22Rv1 (cell line): ENCODE measurements at regions not wholly inside any gene's neighbourhood (a gene's known extent, or its start where the extent isn't known, plus 50 kb on each side); places are given as distances from the start of the nearest gene placed in this dataset.

Experiments
- H3K27ac ChIP-seq: fragments of 450-650 bp; 2 replicates; pipeline ENCODE4 v1.5.1; 2017
- ZFX ChIP-seq: fragments of 450-650 bp; IDR thresholded peaks from 2 replicates; pipeline ENCODE4 v1.6.1; 2017; ENCODE audit warnings: antibody characterized with exemption, borderline replicate concordance
- TF ChIP-seq, protein P1 (sequence below): fragments of 450-650 bp; IDR thresholded peaks from 2 replicates; pipeline ENCODE4 v1.5.1; 2017; ENCODE audit warnings: mild to moderate bottlenecking

DNA sequence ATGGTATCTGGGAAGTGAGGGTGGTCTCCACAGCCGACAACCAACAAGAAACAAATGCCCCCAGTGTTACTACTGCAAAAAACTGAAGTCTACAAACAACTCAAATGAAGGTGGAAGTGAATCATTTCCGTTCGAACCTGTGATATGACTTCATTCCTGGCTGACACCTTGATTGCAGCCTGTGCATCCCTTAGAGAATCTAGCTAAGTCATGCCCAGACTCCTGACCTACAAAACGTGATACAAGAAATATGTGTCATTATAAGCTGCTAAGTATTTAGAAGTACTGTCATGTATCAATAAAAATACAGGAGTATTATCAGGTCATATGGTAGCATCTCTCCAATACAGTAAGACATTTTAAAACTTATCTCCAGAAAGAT, 959.7 kb upstream of the LCORL start:
- TF ChIP-seq ZFX = no peak
- TF ChIP-seq, protein P1, sequence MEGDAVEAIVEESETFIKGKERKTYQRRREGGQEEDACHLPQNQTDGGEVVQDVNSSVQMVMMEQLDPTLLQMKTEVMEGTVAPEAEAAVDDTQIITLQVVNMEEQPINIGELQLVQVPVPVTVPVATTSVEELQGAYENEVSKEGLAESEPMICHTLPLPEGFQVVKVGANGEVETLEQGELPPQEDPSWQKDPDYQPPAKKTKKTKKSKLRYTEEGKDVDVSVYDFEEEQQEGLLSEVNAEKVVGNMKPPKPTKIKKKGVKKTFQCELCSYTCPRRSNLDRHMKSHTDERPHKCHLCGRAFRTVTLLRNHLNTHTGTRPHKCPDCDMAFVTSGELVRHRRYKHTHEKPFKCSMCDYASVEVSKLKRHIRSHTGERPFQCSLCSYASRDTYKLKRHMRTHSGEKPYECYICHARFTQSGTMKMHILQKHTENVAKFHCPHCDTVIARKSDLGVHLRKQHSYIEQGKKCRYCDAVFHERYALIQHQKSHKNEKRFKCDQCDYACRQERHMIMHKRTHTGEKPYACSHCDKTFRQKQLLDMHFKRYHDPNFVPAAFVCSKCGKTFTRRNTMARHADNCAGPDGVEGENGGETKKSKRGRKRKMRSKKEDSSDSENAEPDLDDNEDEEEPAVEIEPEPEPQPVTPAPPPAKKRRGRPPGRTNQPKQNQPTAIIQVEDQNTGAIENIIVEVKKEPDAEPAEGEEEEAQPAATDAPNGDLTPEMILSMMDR = no peak
- H3K27ac ChIP-seq = no peak overlapping the region

DNA sequence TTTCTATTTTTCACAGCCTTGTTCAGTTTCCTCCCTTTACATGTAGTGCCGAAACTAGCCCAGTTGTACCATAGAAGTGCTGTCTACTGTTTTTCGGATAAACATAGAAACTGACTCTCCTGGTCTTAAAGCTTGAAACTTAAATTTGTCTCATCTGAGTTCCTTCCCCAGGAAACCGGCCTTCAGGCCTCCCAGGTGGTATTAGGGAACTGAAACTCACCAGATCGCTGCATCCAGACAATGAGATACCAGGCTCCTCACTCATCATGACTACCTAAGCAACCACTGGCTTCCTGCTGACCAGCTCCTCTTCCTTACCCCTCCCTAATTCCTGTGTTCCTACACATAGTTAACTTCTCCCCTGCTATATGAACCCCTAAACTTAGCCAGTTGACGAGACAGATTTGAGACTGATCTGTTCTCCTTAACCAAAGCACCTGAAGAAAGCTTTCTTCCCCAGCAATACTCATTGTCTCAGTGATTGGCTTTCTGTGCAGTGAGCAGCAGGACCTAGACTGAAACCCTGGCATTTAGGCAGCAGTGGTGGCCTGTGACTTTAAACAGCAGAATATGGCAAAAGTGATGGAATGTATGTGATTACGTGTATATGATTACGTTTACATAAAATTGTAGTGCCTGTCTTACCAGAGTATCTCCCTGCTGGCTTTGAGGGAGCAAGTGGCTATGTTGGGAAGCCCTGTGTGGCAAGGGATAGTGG, 959.1 kb upstream of the LCORL start:
- TF ChIP-seq, protein P1 = no peak
- TF ChIP-seq ZFX = no peak
- no peak overlapping the region for H3K27ac ChIP-seq

DNA sequence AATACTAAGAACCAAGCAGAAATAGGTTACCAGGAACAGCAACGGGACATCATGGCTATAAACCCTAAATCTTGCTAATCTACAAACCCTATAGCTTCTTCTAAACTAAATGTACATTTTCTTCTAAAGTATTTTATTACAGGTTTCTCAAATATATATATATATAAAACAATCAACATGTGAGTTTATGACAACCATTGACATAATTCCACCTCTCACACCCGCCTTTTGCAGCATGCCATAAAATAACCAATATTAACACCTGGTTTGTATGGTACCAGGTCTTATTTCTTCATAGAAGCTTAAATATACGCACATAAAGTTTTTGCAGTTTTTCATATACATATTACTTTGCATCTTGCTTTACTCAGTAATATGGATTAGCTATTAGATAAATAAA, 955.3 kb upstream of the LCORL start:
- no peak for TF ChIP-seq ZFX
- TF ChIP-seq, protein P1 = no peak
- H3K27ac ChIP-seq = no peak overlapping the region

DNA sequence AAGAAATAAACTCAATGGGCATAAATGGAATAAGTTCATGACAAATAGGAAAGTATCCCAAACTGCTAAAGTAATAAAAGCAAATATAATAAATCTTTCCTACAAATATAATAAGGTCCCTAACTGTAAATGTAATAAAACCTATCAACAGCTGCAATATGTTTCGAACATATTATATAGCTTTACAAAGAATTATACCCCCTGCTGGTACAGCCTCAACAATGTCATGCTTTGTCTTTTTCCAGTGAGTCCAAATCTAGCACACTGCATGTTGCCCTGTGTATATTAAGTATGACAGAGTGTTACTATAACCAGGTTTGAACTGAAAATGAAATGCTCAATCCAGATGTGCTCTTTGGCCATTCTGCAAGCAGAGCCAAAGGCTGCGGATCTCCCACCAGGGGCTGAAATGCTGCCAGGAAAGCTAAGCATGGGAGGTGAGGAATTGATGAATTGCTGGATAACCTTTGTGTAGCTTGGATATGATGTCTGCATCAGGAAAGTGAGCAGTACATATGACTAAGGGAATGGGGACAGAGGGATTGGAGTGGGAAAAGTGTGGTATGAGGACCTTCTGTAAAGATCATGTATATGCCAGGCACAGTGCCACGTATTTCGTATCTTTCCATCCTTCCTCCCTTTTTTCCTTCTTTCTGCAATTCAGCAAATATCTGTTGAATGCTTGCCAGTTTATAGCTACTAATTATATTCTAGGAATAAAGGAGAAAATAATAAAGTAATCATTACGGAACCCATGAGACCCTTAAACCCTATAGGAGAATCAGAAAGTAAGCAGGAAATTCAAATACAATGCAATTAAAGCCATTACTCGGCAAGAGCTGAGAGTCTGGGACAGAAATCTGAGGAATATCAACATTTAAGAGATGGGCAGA, 954.6 kb upstream of the LCORL start:
- H3K27ac ChIP-seq = no peak overlapping the region
- no peak for TF ChIP-seq ZFX
- TF ChIP-seq, protein P1 = no peak

DNA sequence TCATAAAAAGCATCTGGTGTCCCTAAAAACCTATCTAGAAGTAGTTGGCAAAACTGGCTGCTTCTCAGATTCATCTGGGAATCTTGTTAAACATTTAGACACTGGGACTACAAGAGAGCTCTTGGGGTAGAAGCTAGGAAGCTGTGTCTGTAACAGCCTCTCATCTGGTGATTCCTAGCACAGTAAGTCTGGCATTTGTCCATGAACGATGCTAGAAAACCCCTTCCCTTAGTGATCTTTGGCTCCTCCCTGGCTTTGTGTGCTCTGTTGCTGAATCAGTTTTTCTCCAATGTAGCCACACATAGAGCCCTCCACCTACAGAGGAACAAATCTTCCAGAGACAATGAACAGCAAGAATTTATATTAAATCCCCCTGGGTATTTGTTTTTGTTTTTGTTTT, 951.7 kb upstream of the LCORL start:
- no peak for TF ChIP-seq ZFX
- TF ChIP-seq, protein P1 = no peak
- no peak overlapping the region for H3K27ac ChIP-seq

DNA sequence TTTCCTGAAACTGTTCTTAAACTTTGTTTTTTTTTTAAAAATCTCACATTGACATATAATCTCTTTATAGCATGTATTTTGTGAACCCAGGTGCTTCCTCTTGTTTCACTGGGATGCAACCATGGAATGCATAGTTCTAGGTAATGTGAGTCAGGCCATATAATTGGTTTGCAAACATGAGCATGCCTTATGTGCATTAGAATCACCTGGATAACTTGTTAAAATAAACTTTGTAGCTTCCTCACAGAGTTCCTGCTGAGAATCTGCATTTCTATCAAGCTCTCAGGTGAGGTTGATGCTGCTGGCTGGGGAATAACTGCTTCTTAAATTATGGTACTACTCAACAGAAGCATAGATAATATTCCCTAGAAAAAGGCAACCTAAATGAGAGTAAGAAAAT, 940.3 kb upstream of the LCORL start:
- TF ChIP-seq, protein P1 = no peak
- no peak for TF ChIP-seq ZFX
- no peak overlapping the region for H3K27ac ChIP-seq

DNA sequence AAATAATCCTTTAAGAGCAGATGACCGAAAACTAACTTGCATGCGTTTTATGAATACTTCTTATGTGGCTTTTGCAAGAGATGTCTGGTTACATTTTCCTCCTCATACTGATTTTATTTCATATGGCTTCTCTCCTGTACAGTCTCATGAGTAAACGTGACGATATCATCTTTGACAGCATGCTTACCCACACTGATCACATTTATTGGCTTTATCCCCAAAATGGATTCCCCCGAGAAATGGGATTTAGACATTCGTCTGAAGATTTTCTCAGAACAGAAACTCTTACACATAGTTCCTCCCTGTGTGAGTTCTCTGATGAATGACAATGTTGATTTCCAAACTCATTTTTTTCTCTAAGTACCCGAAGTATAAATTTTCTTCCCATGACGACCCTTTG, 939.7 kb upstream of the LCORL start:
- TF ChIP-seq, protein P1 = no peak
- no peak for TF ChIP-seq ZFX
- H3K27ac ChIP-seq = no peak overlapping the region
